DOHH2 (cell line): ENCODE measurements at regions not wholly inside any gene's neighbourhood (a gene's known extent, or its start where the extent isn't known, plus 50 kb on each side); places are given as distances from the start of the nearest gene placed in this dataset.

ENCODE experiments used
- H3F3A ChIP-seq: fragments of 200-600 bp; sonication (generic), shearing (Covaris generic); 2 replicates; pipeline ENCODE4 v1.6.0; 2016; ENCODE audit warnings: antibody characterized with exemption, mild to moderate bottlenecking; ENCODE audit not compliant: control insufficient read depth, insufficient read depth
- H3K27ac ChIP-seq: fragments of 200-600 bp; sonication (generic); 2 replicates; pipeline ENCODE4 v1.5.1; 2014; ENCODE audit warnings: low read depth, mild to moderate bottlenecking, low read length, moderate library complexity
- H3K27me3 ChIP-seq: fragments of 200-600 bp; sonication (generic); 2 replicates; pipeline ENCODE4 v1.6.1; 2014; ENCODE audit warnings: mild to moderate bottlenecking, low read length, mixed read lengths; ENCODE audit not compliant: control insufficient read depth
- H3K36me3 ChIP-seq: fragments of 200-600 bp; sonication (generic); 2 replicates; pipeline ENCODE4 v1.6.1; 2014; ENCODE audit warnings: mild to moderate bottlenecking, low read length, moderate library complexity, mixed read lengths; ENCODE audit not compliant: control insufficient read depth
- H3K4me1 ChIP-seq: fragments of 200-600 bp; sonication (generic); 2 replicates; pipeline ENCODE4 v1.6.1; 2014; ENCODE audit warnings: mild to moderate bottlenecking, low read length, mixed read lengths; ENCODE audit not compliant: control insufficient read depth
- H3K4me2 ChIP-seq: fragments of 200-600 bp; sonication (generic); 2 replicates; pipeline ENCODE4 v1.6.0; 2014; ENCODE audit warnings: mild to moderate bottlenecking, low read length, moderate library complexity
- H3K4me3 ChIP-seq: fragments of 200-600 bp; sonication (generic); 2 replicates; pipeline ENCODE4 v1.5.1; 2014; ENCODE audit warnings: mild to moderate bottlenecking, low read length, mixed read lengths
- H3K79me2 ChIP-seq: fragments of 200-600 bp; sonication (generic); 2 replicates; pipeline ENCODE4 v1.6.1; 2014; ENCODE audit warnings: mild to moderate bottlenecking, low read length, mixed read lengths; ENCODE audit not compliant: control insufficient read depth
- H3K9me2 ChIP-seq: fragments of 200-600 bp; sonication (generic); replicated peaks from 2 replicates; pipeline ENCODE4 v1.6.1; 2014; ENCODE audit warnings: mild to moderate bottlenecking, low read length, mixed read lengths; ENCODE audit not compliant: control insufficient read depth
- H3K9me3 ChIP-seq: fragments of 200-600 bp; sonication (generic); 2 replicates; pipeline ENCODE4 v1.6.1; 2014; ENCODE audit warnings: antibody characterized with exemption, low read length, mixed read lengths; ENCODE audit not compliant: control insufficient read depth, insufficient read depth
- H4K20me1 ChIP-seq: fragments of 200-600 bp; sonication (generic); 2 replicates; pipeline ENCODE4 v1.6.0; 2014; ENCODE audit warnings: low read depth, mild to moderate bottlenecking, antibody characterized with exemption, low read length, moderate library complexity; ENCODE audit not compliant: control insufficient read depth, insufficient read depth
- EZH2phosphoT487 ChIP-seq: fragments of 200-600 bp; sonication (generic); IDR thresholded peaks from 2 replicates; pipeline ENCODE4 v1.6.1; 2017; ENCODE audit warnings: borderline replicate concordance, mild to moderate bottlenecking, antibody characterized with exemption, low read length, moderate library complexity, mixed read lengths
- TF ChIP-seq, protein P1 (sequence below): fragments of 200-600 bp; sonication (generic); IDR thresholded peaks from one replicate; pipeline ENCODE4 v1.5.1; 2014; ENCODE audit warnings: antibody characterized with exemption, mild to moderate bottlenecking, low read depth, low read length; ENCODE audit not compliant: poor library complexity, severe bottlenecking

- H3K4me2 ChIP-seq, result no peak overlapping the region
- H3F3A ChIP-seq, result no peaks in the 10 kb centered on the region
- H3K4me3 ChIP-seq, result no peak overlapping the region
- H3K9me2 ChIP-seq, result no peaks in the 10 kb centered on the region
- TF ChIP-seq EZH2phosphoT487, result no peak
- TF ChIP-seq, protein P1, sequence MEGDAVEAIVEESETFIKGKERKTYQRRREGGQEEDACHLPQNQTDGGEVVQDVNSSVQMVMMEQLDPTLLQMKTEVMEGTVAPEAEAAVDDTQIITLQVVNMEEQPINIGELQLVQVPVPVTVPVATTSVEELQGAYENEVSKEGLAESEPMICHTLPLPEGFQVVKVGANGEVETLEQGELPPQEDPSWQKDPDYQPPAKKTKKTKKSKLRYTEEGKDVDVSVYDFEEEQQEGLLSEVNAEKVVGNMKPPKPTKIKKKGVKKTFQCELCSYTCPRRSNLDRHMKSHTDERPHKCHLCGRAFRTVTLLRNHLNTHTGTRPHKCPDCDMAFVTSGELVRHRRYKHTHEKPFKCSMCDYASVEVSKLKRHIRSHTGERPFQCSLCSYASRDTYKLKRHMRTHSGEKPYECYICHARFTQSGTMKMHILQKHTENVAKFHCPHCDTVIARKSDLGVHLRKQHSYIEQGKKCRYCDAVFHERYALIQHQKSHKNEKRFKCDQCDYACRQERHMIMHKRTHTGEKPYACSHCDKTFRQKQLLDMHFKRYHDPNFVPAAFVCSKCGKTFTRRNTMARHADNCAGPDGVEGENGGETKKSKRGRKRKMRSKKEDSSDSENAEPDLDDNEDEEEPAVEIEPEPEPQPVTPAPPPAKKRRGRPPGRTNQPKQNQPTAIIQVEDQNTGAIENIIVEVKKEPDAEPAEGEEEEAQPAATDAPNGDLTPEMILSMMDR, result no peak
- H3K27me3 ChIP-seq, result no peaks in the 10 kb centered on the region
- H3K79me2 ChIP-seq, result no peaks in the 10 kb centered on the region
- H4K20me1 ChIP-seq, result no peaks in the 10 kb centered on the region
- H3K4me1 ChIP-seq, result no peaks in the 10 kb centered on the region
- H3K36me3 ChIP-seq, result no peaks in the 10 kb centered on the region
- no peaks in the 10 kb centered on the region for H3K9me3 ChIP-seq
- H3K27ac ChIP-seq, result no peak overlapping the region
These were observed 56.1 kb upstream of the NKAIN2 start for GRCh38 chr6:123747515-123747914.

DNA sequence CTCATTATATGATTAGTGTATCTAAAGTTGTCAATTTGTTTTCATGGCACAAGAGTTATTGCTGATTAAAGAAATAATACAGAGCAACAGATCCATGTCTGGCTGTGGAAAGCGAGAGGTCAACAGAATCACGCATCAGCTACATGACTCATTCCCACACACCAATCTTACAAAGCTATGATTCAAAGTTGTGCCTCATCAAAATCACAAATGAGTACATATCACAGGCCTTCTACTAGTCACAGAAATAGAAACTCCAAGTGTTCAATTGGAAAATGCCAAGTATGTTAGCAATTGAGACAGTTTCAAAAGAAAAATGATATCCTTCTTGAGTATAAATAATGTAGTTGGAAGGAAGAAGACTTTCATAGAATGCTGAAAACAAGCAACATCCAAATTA lies 57.8 kb upstream of the NKAIN2 start:
- no peaks in the 10 kb centered on the region for H3K36me3 ChIP-seq
- H3K4me1 ChIP-seq, result no peaks in the 10 kb centered on the region
- H3K27ac ChIP-seq, result no peak overlapping the region
- H3K9me3 ChIP-seq, result no peaks in the 10 kb centered on the region
- no peak for TF ChIP-seq EZH2phosphoT487
- TF ChIP-seq, protein P1, result no peak
- H3K4me3 ChIP-seq, result no peak overlapping the region
- no peaks in the 10 kb centered on the region for H3K79me2 ChIP-seq
- H3K27me3 ChIP-seq, result no peaks in the 10 kb centered on the region
- H3F3A ChIP-seq, result no peaks in the 10 kb centered on the region
- no peak overlapping the region for H3K4me2 ChIP-seq
- no peaks in the 10 kb centered on the region for H3K9me2 ChIP-seq
- no peaks in the 10 kb centered on the region for H4K20me1 ChIP-seq

DNA sequence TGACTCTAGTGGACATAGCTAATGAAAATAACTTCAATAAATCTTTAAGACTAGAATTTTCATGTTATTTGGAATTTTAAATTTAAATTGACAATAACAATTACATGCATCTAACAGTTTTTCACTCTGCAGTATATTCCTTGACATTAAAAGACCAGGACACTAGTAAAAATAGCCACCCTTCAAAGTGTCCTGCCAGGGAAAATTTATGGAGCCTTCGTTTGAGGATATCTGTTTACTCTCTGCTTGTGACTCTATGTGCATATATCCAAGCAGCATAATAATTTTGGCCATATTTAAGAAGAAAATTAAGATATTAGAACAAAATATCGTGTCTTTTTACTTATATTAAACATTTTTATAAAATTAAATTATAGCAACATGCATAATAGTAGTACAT lies 58.8 kb upstream of the NKAIN2 start:
- Histone ChIP-seq H4K20me1 (no peaks in the 10 kb centered on the region), H3K4me2 (no peak overlapping the region), H3K79me2 (no peaks in the 10 kb centered on the region), H3K27me3 (no peaks in the 10 kb centered on the region), H3F3A (no peaks in the 10 kb centered on the region), H3K9me3 (no peaks in the 10 kb centered on the region), H3K27ac (no peak overlapping the region), H3K4me3 (no peak overlapping the region), H3K36me3 (no peaks in the 10 kb centered on the region), H3K9me2 (no peaks in the 10 kb centered on the region), H3K4me1 (no peaks in the 10 kb centered on the region)
- no peak for TF ChIP-seq EZH2phosphoT487
- TF ChIP-seq, protein P1, result no peak

GRCh38 chr6:123742626-123743025 lies 61.0 kb upstream of the NKAIN2 start:
- Histone ChIP-seq H3F3A (no peaks in the 10 kb centered on the region), H3K4me2 (no peak overlapping the region), H3K4me3 (no peak overlapping the region), H3K4me1 (no peaks in the 10 kb centered on the region), H3K27ac (no peak overlapping the region), H3K36me3 (no peaks in the 10 kb centered on the region), H3K27me3 (no peaks in the 10 kb centered on the region), H3K9me2 (no peaks in the 10 kb centered on the region), H3K79me2 (no peaks in the 10 kb centered on the region), H3K9me3 (no peaks in the 10 kb centered on the region), H4K20me1 (no peaks in the 10 kb centered on the region)
- no peak for TF ChIP-seq EZH2phosphoT487
- TF ChIP-seq, protein P1, result no peak
